Neuronal stem cell (in vitro differentiated cells): ENCODE measurements at regions not wholly inside any gene's neighbourhood (a gene's known extent, or its start where the extent isn't known, plus 50 kb on each side); places are given as distances from the start of the nearest gene placed in this dataset.
A peak's percentile ranks its signal among the peaks of the same experiment; 100 is the strongest.

Experiments
- DNase-seq: peaks from one replicate; pipeline ENCODE4 v3.0.0-alpha.2; 2013; ENCODE audit warnings: low spot score
- H2AFZ ChIP-seq: one replicate; pipeline ENCODE4 v1.6.1; 2013; ENCODE audit warnings: mild to moderate bottlenecking, low read length, inconsistent platforms
- H2AK5ac ChIP-seq: 2 replicates; pipeline ENCODE4 v1.6.1; 2013; ENCODE audit warnings: low read depth, mild to moderate bottlenecking, inconsistent platforms, low read length, moderate library complexity, mixed read lengths
- H2BK120ac ChIP-seq: 2 replicates; pipeline ENCODE4 v1.6.1; 2013; ENCODE audit warnings: low read depth, mild to moderate bottlenecking, inconsistent platforms, low read length, moderate library complexity, mixed read lengths
- H2BK12ac ChIP-seq: one replicate; pipeline ENCODE4 v1.6.1; 2013; ENCODE audit warnings: low read length, inconsistent platforms
- H2BK15ac ChIP-seq: 2 replicates; pipeline ENCODE4 v1.6.1; 2013; ENCODE audit warnings: mild to moderate bottlenecking, low read length, inconsistent platforms, mixed read lengths
- H2BK5ac ChIP-seq: one replicate; pipeline ENCODE4 v1.6.1; 2013; ENCODE audit warnings: inconsistent platforms, mild to moderate bottlenecking, low read length, moderate library complexity
- H3K14ac ChIP-seq: one replicate; pipeline ENCODE4 v1.6.1; 2013; ENCODE audit warnings: low read length, inconsistent platforms
- H3K18ac ChIP-seq: 2 replicates; pipeline ENCODE4 v1.6.1; 2013; ENCODE audit warnings: low read length, inconsistent platforms
- H3K23ac ChIP-seq: 2 replicates; pipeline ENCODE4 v1.6.1; 2013; ENCODE audit warnings: low read depth, mild to moderate bottlenecking, mixed read lengths, low read length, inconsistent platforms; ENCODE audit not compliant: poor library complexity
- H3K27ac ChIP-seq: replicated peaks from 3 replicates; pipeline ENCODE4 v1.5.1; 2013; ENCODE audit warnings: low read length, inconsistent platforms
- H3K27me3 ChIP-seq, 3 experiments: 2 replicates each; pipeline ENCODE4 v1.6.1; 2013; ENCODE audit warnings: low read length in 3 of 3, mild to moderate bottlenecking in 2 of 3, inconsistent platforms in 1 of 3, low read depth in 1 of 3, mixed read lengths in 1 of 3, moderate library complexity in 1 of 3; ENCODE audit not compliant: control insufficient read depth in 3 of 3, insufficient read depth in 3 of 3
- H3K36me3 ChIP-seq, 2 donors: replicated peaks in 1 of 2; 2 replicates each; pipeline ENCODE4 v1.6.1; 2013; ENCODE audit warnings: low read length in 2 of 2; ENCODE audit not compliant: control insufficient read depth in 2 of 2, insufficient read depth in 2 of 2
- H3K4ac ChIP-seq: 2 replicates; pipeline ENCODE4 v1.6.1; 2013; ENCODE audit warnings: inconsistent platforms, mild to moderate bottlenecking, low read length, moderate library complexity
- H3K4me1 ChIP-seq, 2 donors: 1 replicate in 1 of 2; 2 replicates in 1 of 2; pipeline ENCODE4 v1.6.1; 2013; ENCODE audit warnings: low read length in 2 of 2, low read depth in 1 of 2; ENCODE audit not compliant: control insufficient read depth in 2 of 2, insufficient read depth in 1 of 2
- H3K4me2 ChIP-seq: one replicate; pipeline ENCODE4 v1.6.1; 2013; ENCODE audit warnings: mild to moderate bottlenecking, low read length, inconsistent platforms; ENCODE audit not compliant: insufficient read depth, poor library complexity, severe bottlenecking
- H3K4me3 ChIP-seq, 2 donors: 2 replicates each; pipeline ENCODE4 v1.5.1; 2013; ENCODE audit warnings: low read length in 2 of 2, mild to moderate bottlenecking in 2 of 2, inconsistent platforms in 1 of 2, moderate library complexity in 1 of 2
- H3K79me1 ChIP-seq: one replicate; pipeline ENCODE4 v1.6.1; 2013; ENCODE audit warnings: low read depth, mild to moderate bottlenecking, inconsistent platforms, low read length, moderate library complexity
- H3K9ac ChIP-seq: one replicate; pipeline ENCODE4 v1.6.1; 2013; ENCODE audit warnings: mild to moderate bottlenecking, low read depth, low read length, inconsistent platforms; ENCODE audit not compliant: poor library complexity
- H3K9me3 ChIP-seq, 2 donors: replicated peaks in 1 of 2; 2 replicates each; pipeline versions ENCODE3 to v1.6.1; 2013; ENCODE audit warnings: low read length in 2 of 2, mild to moderate bottlenecking in 2 of 2, inconsistent platforms in 1 of 2, low read depth in 1 of 2, mixed read lengths in 1 of 2, moderate library complexity in 1 of 2; ENCODE audit not compliant: control insufficient read depth in 2 of 2, insufficient read depth in 1 of 2
- H4K8ac ChIP-seq: one replicate; pipeline ENCODE4 v1.6.1; 2013; ENCODE audit warnings: low read depth, mild to moderate bottlenecking, inconsistent platforms, low read length, moderate library complexity
- H4K91ac ChIP-seq: one replicate; pipeline ENCODE4 v1.6.1; 2013; ENCODE audit warnings: low read length, low read depth, mild to moderate bottlenecking, inconsistent platforms; ENCODE audit not compliant: poor library complexity
- WGBS, 2 donors: extraction: QIAGEN DNeasy Blood & Tissue Kit; methylation state at CpG; one replicate each; pipeline ENCODE4 v1.1.7; 2013; ENCODE audit warnings: missing lambda C conversion rate in 2 of 2, mixed read lengths in 1 of 2; ENCODE audit not compliant: insufficient read length in 2 of 2, insufficient replicate concordance in 1 of 2; ENCODE audit errors: extremely low coverage in 2 of 2; 5-methylcytosine and 5-hydroxymethylcytosine counted together

GRCh38 chr3:173257797-173258196, 116.8 kb upstream of the SPATA16 start:
- H4K8ac ChIP-seq: no peak overlapping the region
- no peaks in the 10 kb centered on the region for H3K27me3 ChIP-seq
- H3K9ac ChIP-seq: no peak overlapping the region
- no peak overlapping the region for H3K27ac ChIP-seq
- H3K4me3 ChIP-seq: no peak overlapping the region
- no peak overlapping the region for H3K4ac ChIP-seq
- H2AFZ ChIP-seq: peak overlapping the region; percentile 35
- WGBS, 2 donors: no CpG with 5 or more reads among the region's 4 CpGs
- no peak overlapping the region for H2BK120ac ChIP-seq
- H4K91ac ChIP-seq: no peak overlapping the region
- H2AK5ac ChIP-seq: no peak overlapping the region
- H3K4me1 ChIP-seq: no peaks in the 10 kb centered on the region
- no peaks in the 10 kb centered on the region for H3K36me3 ChIP-seq
- H2BK15ac ChIP-seq: no peak overlapping the region
- no peak overlapping the region for H3K18ac ChIP-seq
- no peak overlapping the region for H2BK5ac ChIP-seq
- H3K23ac ChIP-seq: no peak overlapping the region
- H3K4me2 ChIP-seq: no peak overlapping the region
- H2BK12ac ChIP-seq: no peak overlapping the region
- H3K9me3 ChIP-seq: no peaks in the 10 kb centered on the region
- no peak for DNase-seq
- no peak overlapping the region for H3K14ac ChIP-seq
- no peaks in the 10 kb centered on the region for H3K79me1 ChIP-seq

GRCh38 chr3:173255555-173255954, 114.5 kb upstream of the SPATA16 start:
- Histone ChIP-seq H3K9me3 (no peaks in the 10 kb centered on the region), H3K36me3 (no peaks in the 10 kb centered on the region)
- no CpG with 5 or more reads among the region's 5 CpGs for WGBS, 2 donors

GRCh38 chr3:173253471-173253870, 112.4 kb upstream of the SPATA16 start:
- no peaks in the 10 kb centered on the region for H3K27me3 ChIP-seq
- no peak overlapping the region for H3K27ac ChIP-seq
- no peak overlapping the region for H2AFZ ChIP-seq
- H3K4me1 ChIP-seq: no peaks in the 10 kb centered on the region
- H3K79me1 ChIP-seq: no peaks in the 10 kb centered on the region
- H2BK12ac ChIP-seq: no peak overlapping the region
- DNase-seq: no peak
- no peak overlapping the region for H3K4me2 ChIP-seq
- H3K4ac ChIP-seq: no peak overlapping the region
- no peaks in the 10 kb centered on the region for H3K9me3 ChIP-seq
- H3K4me3 ChIP-seq: no peak overlapping the region
- H2BK5ac ChIP-seq: no peak overlapping the region
- no peak overlapping the region for H2AK5ac ChIP-seq
- H3K18ac ChIP-seq: no peak overlapping the region
- H4K91ac ChIP-seq: no peak overlapping the region
- H2BK15ac ChIP-seq: no peak overlapping the region
- H3K9ac ChIP-seq: no peak overlapping the region
- no CpG with 5 or more reads among the region's 1 CpG for WGBS, 2 donors
- no peak overlapping the region for H3K14ac ChIP-seq
- no peaks in the 10 kb centered on the region for H3K36me3 ChIP-seq
- no peak overlapping the region for H4K8ac ChIP-seq
- no peak overlapping the region for H3K23ac ChIP-seq
- no peak overlapping the region for H2BK120ac ChIP-seq

More at GRCh38 chr3:173255555-173255954, 114.5 kb upstream of the SPATA16 start:
- no peak overlapping the region for H2BK12ac ChIP-seq
- no peak overlapping the region for H3K4me2 ChIP-seq
- H3K4me1 ChIP-seq: no peaks in the 10 kb centered on the region
- no peak overlapping the region for H3K18ac ChIP-seq
- H3K23ac ChIP-seq: no peak overlapping the region
- no peak overlapping the region for H3K4me3 ChIP-seq
- H3K14ac ChIP-seq: no peak overlapping the region
- no peak overlapping the region for H2BK5ac ChIP-seq
- H3K27me3 ChIP-seq: no peaks in the 10 kb centered on the region
- H3K9ac ChIP-seq: no peak overlapping the region
- no peak overlapping the region for H2BK120ac ChIP-seq
- no peak overlapping the region for H4K8ac ChIP-seq
- no peaks in the 10 kb centered on the region for H3K79me1 ChIP-seq
- no peak for DNase-seq
- H2AK5ac ChIP-seq: no peak overlapping the region
- no peak overlapping the region for H2BK15ac ChIP-seq
- H2AFZ ChIP-seq: peak overlapping the region; percentile 3
- H3K27ac ChIP-seq: no peak overlapping the region
- no peak overlapping the region for H4K91ac ChIP-seq
- no peak overlapping the region for H3K4ac ChIP-seq

- H3K36me3 ChIP-seq: no peaks in the 10 kb centered on the region
- H3K9ac ChIP-seq: no peak overlapping the region
- no peak overlapping the region for H2BK120ac ChIP-seq
- no CpG with 5 or more reads among the region's 2 CpGs for WGBS, 2 donors
- no peak overlapping the region for H3K14ac ChIP-seq
- no peak overlapping the region for H3K18ac ChIP-seq
- H3K4me2 ChIP-seq: no peak overlapping the region
- no peaks in the 10 kb centered on the region for H3K79me1 ChIP-seq
- no peaks in the 10 kb centered on the region for H3K9me3 ChIP-seq
- no peak overlapping the region for H3K23ac ChIP-seq
- H4K8ac ChIP-seq: no peak overlapping the region
- no peak overlapping the region for H4K91ac ChIP-seq
- H2BK12ac ChIP-seq: no peak overlapping the region
- H2AFZ ChIP-seq: no peak overlapping the region
- H3K27me3 ChIP-seq: no peaks in the 10 kb centered on the region
- H2BK5ac ChIP-seq: no peak overlapping the region
- H3K4me1 ChIP-seq: no peaks in the 10 kb centered on the region
- no peak overlapping the region for H3K4me3 ChIP-seq
- H2BK15ac ChIP-seq: no peak overlapping the region
- H2AK5ac ChIP-seq: no peak overlapping the region
- DNase-seq: no peak
- no peak overlapping the region for H3K4ac ChIP-seq
- H3K27ac ChIP-seq: no peak overlapping the region
Observed at GRCh38 chr3:173249457-173249856, 108.4 kb upstream of the SPATA16 start.
